HCT116 (cell line): ENCODE measurements at regions not wholly inside any gene's neighbourhood (a gene's known extent, or its start where the extent isn't known, plus 50 kb on each side); places are given as distances from the start of the nearest gene placed in this dataset.

Source experiments
- ATAC-seq: fragments of 200-7000 bp; cut with Tn5 transposase; 2 replicates; pipeline ENCODE4 v1.9.1; 2020; ENCODE audit warnings: mild to moderate bottlenecking, moderate library complexity
- BruUV-seq: library from RNA; stranded (reverse); fragments of 400-500 nt; replicated peaks from 2 replicates; lab custom pipeline; 2021; lab: Mats Ljungman, UMichigan
- CTCF ChIA-PET: fragments of 300-600 bp; sonication (Branson Sonifier 250); formaldehyde crosslinking; loops from one replicate; lab custom pipeline; 2021; ENCODE audit warnings: antibody characterized with exemption; lab: Charles Lee
- POLR2A ChIA-PET: fragments of 300-600, 350-600 bp; sonication (Branson Sonifier 250); formaldehyde crosslinking; loops from one replicate; lab custom pipeline; 2021; ENCODE audit warnings: antibody characterized with exemption; lab: Charles Lee
- RAD21 ChIA-PET, 2 experiments: fragments of 300-600 bp; sonication (Branson Sonifier 250); formaldehyde crosslinking; loops; one replicate each; lab custom pipeline; 2023; ENCODE audit warnings: low total read pairs in 2 of 2; ENCODE audit not compliant: uncharacterized antibody in 2 of 2, unreplicated experiment in 2 of 2, low non-redundant PET in 1 of 2; lab: Charles Lee
- DNase-seq: peaks from one replicate; pipeline ENCODE4 v3.0.0-alpha.2; 2010; ENCODE audit warnings: low read depth, low spot score
- H2AFZ ChIP-seq: fragments of 200-600 bp; shearing (Covaris generic), sonication (generic); 2 replicates; pipeline ENCODE4 v1.6.1; 2017; ENCODE audit warnings: low read depth, mixed run types, mixed read lengths, antibody characterized with exemption, low read length; ENCODE audit not compliant: poor library complexity, severe bottlenecking
- H3K27ac ChIP-seq: 2 replicates; pipeline ENCODE4 v1.5.1; 2012; ENCODE audit warnings: low read depth, low read length
- H3K27me3 ChIP-seq: fragments of 200-600 bp; sonication (generic); 2 replicates; pipeline ENCODE4 v1.6.1; 2016; ENCODE audit warnings: mixed run types, low read length, mixed read lengths; ENCODE audit not compliant: insufficient read depth
- H3K36me3 ChIP-seq, 2 experiments: fragments of 200-500 bp in 1 of 2; fragments of 200-600 bp in 1 of 2; sonication (Bioruptor generic) in 1 of 2; sonication (generic) in 1 of 2; 2 replicates each; pipeline versions ENCODE4 v1.5.1 to v1.6.1; 2014 to 2016; ENCODE audit warnings: low read length in 2 of 2, inconsistent platforms in 1 of 2, mixed read lengths in 1 of 2, mixed run types in 1 of 2; ENCODE audit not compliant: insufficient read depth in 2 of 2, control insufficient read depth in 1 of 2
- H3K4me1 ChIP-seq, 2 experiments: fragments of 200-600 bp in 1 of 2; sonication (generic) in 1 of 2; 2 replicates each; pipeline versions ENCODE4 v1.5.1 to v1.6.1; 2012 to 2017; ENCODE audit warnings: low read length in 2 of 2, inconsistent platforms in 1 of 2, mild to moderate bottlenecking in 1 of 2, mixed read lengths in 1 of 2, mixed run types in 1 of 2, moderate library complexity in 1 of 2; ENCODE audit not compliant: insufficient read depth in 2 of 2, control insufficient read depth in 1 of 2
- H3K4me2 ChIP-seq: fragments of 200-600 bp; sonication (generic); 2 replicates; pipeline ENCODE4 v1.6.1; 2017; ENCODE audit warnings: mixed run types, low read length, mixed read lengths
- H3K4me3 ChIP-seq, 2 experiments: fragments of 200-600 bp in 1 of 2; sonication (generic) in 1 of 2; replicated peaks in 1 of 2; 2 replicates each; pipeline ENCODE4 v1.5.1; 2011 to 2016; ENCODE audit warnings: low read length in 2 of 2, control low read depth in 1 of 2, low read depth in 1 of 2, mild to moderate bottlenecking in 1 of 2, mixed read lengths in 1 of 2, mixed run types in 1 of 2
- H3K79me2 ChIP-seq: fragments of 200-600 bp; sonication (generic); 2 replicates; pipeline ENCODE4 v1.6.1; 2017; ENCODE audit warnings: mild to moderate bottlenecking, mixed run types, low read length, moderate library complexity, mixed read lengths; ENCODE audit not compliant: insufficient read depth
- H3K9ac ChIP-seq: fragments of 200-600 bp; sonication (generic); 2 replicates; pipeline ENCODE4 v1.6.1; 2016; ENCODE audit warnings: low read length, mixed read lengths
- H3K9me2 ChIP-seq: fragments of 200-600 bp; sonication (generic), shearing (Covaris generic); 2 replicates; pipeline ENCODE4 v1.6.1; 2017; ENCODE audit warnings: mixed run types, mild to moderate bottlenecking, moderate library complexity; ENCODE audit not compliant: insufficient read depth
- H3K9me3 ChIP-seq, 2 experiments: fragments of 200-500 bp in 1 of 2; fragments of 200-600 bp in 1 of 2; sonication (Bioruptor generic) in 1 of 2; sonication (generic) in 1 of 2; 2 replicates each; pipeline ENCODE4 v1.6.1; 2014 to 2017; ENCODE audit warnings: low read length in 2 of 2, mixed read lengths in 2 of 2, inconsistent platforms in 1 of 2, low read depth in 1 of 2, mild to moderate bottlenecking in 1 of 2, mixed run types in 1 of 2, moderate library complexity in 1 of 2; ENCODE audit not compliant: control insufficient read depth in 1 of 2, insufficient read depth in 1 of 2
- H4K20me1 ChIP-seq: fragments of 200-600 bp; sonication (generic), shearing (Covaris generic); 2 replicates; pipeline ENCODE4 v1.6.1; 2017; ENCODE audit warnings: mixed run types, mild to moderate bottlenecking, moderate library complexity; ENCODE audit not compliant: insufficient read depth
- CEBPB ChIP-seq: IDR thresholded peaks from 2 replicates; pipeline ENCODE4 v1.6.1; 2012; ENCODE audit warnings: low read depth
- ELF1 ChIP-seq: IDR thresholded peaks from 2 replicates; pipeline ENCODE4 v1.6.1; 2012; ENCODE audit warnings: low read depth, borderline replicate concordance
- EZH2phosphoT487 ChIP-seq: fragments of 200-600 bp; IDR thresholded peaks from 2 replicates; pipeline ENCODE4 v1.6.1; 2018; ENCODE audit warnings: antibody characterized with exemption, borderline replicate concordance
- FOSL1 ChIP-seq: IDR thresholded peaks from 2 replicates; pipeline ENCODE4 v1.6.1; 2012; ENCODE audit warnings: low read depth
- JUND ChIP-seq: IDR thresholded peaks from 2 replicates; pipeline ENCODE4 v1.6.1; 2012
- POLR2A ChIP-seq: IDR thresholded peaks from 2 replicates; pipeline ENCODE4 v1.7.0; 2011; ENCODE audit warnings: borderline replicate concordance; ENCODE audit not compliant: insufficient read depth, insufficient read length; ENCODE audit errors: extremely low read depth
- SIN3A ChIP-seq: IDR thresholded peaks from 2 replicates; pipeline ENCODE4 v1.6.1; 2012; ENCODE audit warnings: low read depth
- SP1 ChIP-seq: IDR thresholded peaks from 2 replicates; pipeline ENCODE4 v1.6.1; 2012; ENCODE audit warnings: low read depth
- SRF ChIP-seq: IDR thresholded peaks from 2 replicates; pipeline ENCODE4 v1.6.1; 2012; ENCODE audit warnings: low read depth
- TCF7L2 ChIP-seq: IDR thresholded peaks from 2 replicates; pipeline ENCODE4 v1.7.0; 2011; ENCODE audit warnings: borderline replicate concordance, inconsistent platforms; ENCODE audit not compliant: insufficient read depth, insufficient read length; ENCODE audit errors: extremely low read depth
- ZFX ChIP-seq: fragments of 450-650 bp; IDR thresholded peaks from 2 replicates; pipeline ENCODE4 v1.6.1; 2017
- intact Hi-C: fragments of 100-400 bp; cut with micrococcal nuclease; formaldehyde crosslinking; loops from 2 replicates; pipeline ENCODE4 v1.10.0; 2022
- TF ChIP-seq, protein P1 (sequence below), 3 experiments: fragments of 200-600 bp in 1 of 3; sonication (generic) in 1 of 3; IDR thresholded peaks in 2 of 3; conservative IDR thresholded peaks in 1 of 3; 2 replicates each; pipeline ENCODE4 v1.5.1; 2012 to 2017; ENCODE audit warnings: low read depth in 2 of 3, low read length in 2 of 3, antibody characterized with exemption in 1 of 3, borderline replicate concordance in 1 of 3, control low read depth in 1 of 3, mild to moderate bottlenecking in 1 of 3, mixed read lengths in 1 of 3, mixed run types in 1 of 3, moderate library complexity in 1 of 3; ENCODE audit not compliant: insufficient read depth in 1 of 3
- TF ChIP-seq, protein P2 (sequence below): IDR thresholded peaks from 2 replicates; pipeline ENCODE4 v1.6.1; 2011; ENCODE audit warnings: mild to moderate bottlenecking, low read length, moderate library complexity; ENCODE audit not compliant: insufficient replicate concordance; ENCODE audit errors: extremely low read depth

DNA sequence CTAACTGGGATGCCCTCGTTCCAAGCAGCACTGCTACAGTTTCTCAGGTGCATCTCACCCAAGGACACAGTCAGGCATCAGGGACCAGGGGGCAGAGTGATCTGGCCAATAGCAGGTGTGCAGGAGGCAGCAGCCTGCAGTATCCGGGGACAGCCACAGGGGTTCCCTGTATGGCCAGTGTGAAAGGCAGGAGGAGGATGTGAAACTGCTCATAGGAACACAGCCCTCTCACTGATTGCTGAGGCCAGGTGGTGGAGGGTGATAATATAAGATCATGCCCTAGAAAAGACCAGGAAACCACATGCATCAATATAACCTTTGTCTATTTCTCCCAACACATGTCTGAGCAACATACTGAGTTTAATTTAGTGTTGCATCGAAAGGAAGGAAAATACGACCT lies 112.7 kb upstream of the TACR1 start:
- intact Hi-C loops = no loop called here

DNA sequence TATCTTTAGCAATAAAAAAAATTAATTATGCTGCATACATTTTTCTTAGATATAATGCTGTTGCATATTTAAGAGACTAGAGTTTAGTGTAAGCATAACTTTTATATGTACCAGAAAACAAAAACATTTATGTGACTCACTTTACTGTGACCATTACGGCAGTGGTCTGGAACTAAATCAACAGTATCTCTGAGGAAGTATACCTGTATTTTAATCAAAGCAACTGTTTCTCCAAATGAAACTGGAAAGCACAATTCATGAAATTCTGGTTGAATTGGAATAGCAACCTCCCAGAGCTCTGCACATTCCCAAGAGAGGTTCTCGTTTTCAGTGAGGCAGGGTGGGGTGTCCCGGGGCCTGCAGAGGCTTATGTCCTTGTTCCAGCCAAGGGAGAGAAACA lies 112.2 kb upstream of the TACR1 start:
- Histone ChIP-seq H2AFZ (no peak overlapping the region), H3K36me3 (no peaks in the 10 kb centered on the region), H3K4me1 (no peaks in the 10 kb centered on the region), H3K9me2 (no peaks in the 10 kb centered on the region), H3K79me2 (no peaks in the 10 kb centered on the region), H3K4me3 (no peak overlapping the region), H3K9me3 (no peaks in the 10 kb centered on the region), H4K20me1 (no peaks in the 10 kb centered on the region), H3K9ac (no peak overlapping the region), H3K4me2 (no peak overlapping the region), H3K27me3 (no peaks in the 10 kb centered on the region), H3K27ac (no peak overlapping the region)
- no TSS peak for BruUV-seq
- ChIA-PET CTCF (no interaction called here), RAD21 (no interaction called here), POLR2A (no interaction called here)
- intact Hi-C loops = no loop called here
- ATAC-seq (no peak; the same call in 1 of the 2 replicates), DNase-seq (no peak)
- no peak for TF ChIP-seq SIN3A
- no peak for TF ChIP-seq SP1
- no peak for TF ChIP-seq ELF1
- TF ChIP-seq CEBPB = no peak
- TF ChIP-seq ZFX = no peak
- TF ChIP-seq FOSL1 = no peak
- TF ChIP-seq EZH2phosphoT487 = no peak
- no peak for TF ChIP-seq SRF
- TF ChIP-seq, protein P1, sequence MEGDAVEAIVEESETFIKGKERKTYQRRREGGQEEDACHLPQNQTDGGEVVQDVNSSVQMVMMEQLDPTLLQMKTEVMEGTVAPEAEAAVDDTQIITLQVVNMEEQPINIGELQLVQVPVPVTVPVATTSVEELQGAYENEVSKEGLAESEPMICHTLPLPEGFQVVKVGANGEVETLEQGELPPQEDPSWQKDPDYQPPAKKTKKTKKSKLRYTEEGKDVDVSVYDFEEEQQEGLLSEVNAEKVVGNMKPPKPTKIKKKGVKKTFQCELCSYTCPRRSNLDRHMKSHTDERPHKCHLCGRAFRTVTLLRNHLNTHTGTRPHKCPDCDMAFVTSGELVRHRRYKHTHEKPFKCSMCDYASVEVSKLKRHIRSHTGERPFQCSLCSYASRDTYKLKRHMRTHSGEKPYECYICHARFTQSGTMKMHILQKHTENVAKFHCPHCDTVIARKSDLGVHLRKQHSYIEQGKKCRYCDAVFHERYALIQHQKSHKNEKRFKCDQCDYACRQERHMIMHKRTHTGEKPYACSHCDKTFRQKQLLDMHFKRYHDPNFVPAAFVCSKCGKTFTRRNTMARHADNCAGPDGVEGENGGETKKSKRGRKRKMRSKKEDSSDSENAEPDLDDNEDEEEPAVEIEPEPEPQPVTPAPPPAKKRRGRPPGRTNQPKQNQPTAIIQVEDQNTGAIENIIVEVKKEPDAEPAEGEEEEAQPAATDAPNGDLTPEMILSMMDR (IDR thresholded peaks at IDR 0.05 in 2 of 3, conservative IDR thresholded peaks at IDR 0.05 in 1 of 3; ENCODE audit: borderline replicate concordance in 1 of 3, insufficient read depth in 1 of 3, low read depth in 2 of 3, low read length in 2 of 3) = no peak
- TF ChIP-seq, protein P2, sequence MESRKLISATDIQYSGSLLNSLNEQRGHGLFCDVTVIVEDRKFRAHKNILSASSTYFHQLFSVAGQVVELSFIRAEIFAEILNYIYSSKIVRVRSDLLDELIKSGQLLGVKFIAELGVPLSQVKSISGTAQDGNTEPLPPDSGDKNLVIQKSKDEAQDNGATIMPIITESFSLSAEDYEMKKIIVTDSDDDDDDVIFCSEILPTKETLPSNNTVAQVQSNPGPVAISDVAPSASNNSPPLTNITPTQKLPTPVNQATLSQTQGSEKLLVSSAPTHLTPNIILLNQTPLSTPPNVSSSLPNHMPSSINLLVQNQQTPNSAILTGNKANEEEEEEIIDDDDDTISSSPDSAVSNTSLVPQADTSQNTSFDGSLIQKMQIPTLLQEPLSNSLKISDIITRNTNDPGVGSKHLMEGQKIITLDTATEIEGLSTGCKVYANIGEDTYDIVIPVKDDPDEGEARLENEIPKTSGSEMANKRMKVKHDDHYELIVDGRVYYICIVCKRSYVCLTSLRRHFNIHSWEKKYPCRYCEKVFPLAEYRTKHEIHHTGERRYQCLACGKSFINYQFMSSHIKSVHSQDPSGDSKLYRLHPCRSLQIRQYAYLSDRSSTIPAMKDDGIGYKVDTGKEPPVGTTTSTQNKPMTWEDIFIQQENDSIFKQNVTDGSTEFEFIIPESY = no peak
- no peak for TF ChIP-seq POLR2A
- TF ChIP-seq JUND = no peak
- TF ChIP-seq TCF7L2 = no peak

More for the DNA sequence above, 112.7 kb upstream of the TACR1 start:
- H3K4me1 ChIP-seq = no peaks in the 10 kb centered on the region
- H2AFZ ChIP-seq = no peak overlapping the region
- no TSS peak for BruUV-seq
- DNase-seq (peak; percentile 3), ATAC-seq (peak; percentile 87)
- TF ChIP-seq EZH2phosphoT487 = no peak
- TF ChIP-seq, protein P1 (IDR thresholded peaks at IDR 0.05 in 2 of 3, conservative IDR thresholded peaks at IDR 0.05 in 1 of 3; ENCODE audit: borderline replicate concordance in 1 of 3, insufficient read depth in 1 of 3, low read depth in 2 of 3, low read length in 2 of 3) = peak in 2 of 3 experiments; percentile 25 to 33; a peak in 3 of 6 replicates
- H3K9me2 ChIP-seq = no peaks in the 10 kb centered on the region
- no peak overlapping the region for H3K4me3 ChIP-seq
- ChIA-PET RAD21 (no interaction called here), POLR2A (no interaction called here), CTCF (no interaction called here)
- H3K27me3 ChIP-seq = no peaks in the 10 kb centered on the region
- H3K27ac ChIP-seq = no peak overlapping the region
- H3K4me2 ChIP-seq = no peak overlapping the region
- H3K36me3 ChIP-seq = no peaks in the 10 kb centered on the region
- no peaks in the 10 kb centered on the region for H4K20me1 ChIP-seq
- H3K9me3 ChIP-seq = no peaks in the 10 kb centered on the region
- H3K9ac ChIP-seq = no peak overlapping the region
- no peaks in the 10 kb centered on the region for H3K79me2 ChIP-seq
